GM12891 (cell line): ENCODE measurements at regions not wholly inside any gene's neighbourhood (a gene's known extent, or its start where the extent isn't known, plus 50 kb on each side); places are given as distances from the start of the nearest gene placed in this dataset.

Source experiments
- POLR2A ChIP-seq: IDR thresholded peaks from 2 replicates; pipeline ENCODE4 v1.6.1; 2011; ENCODE audit warnings: low read depth, low read length, control low read depth
- POLR2AphosphoS5 ChIP-seq: IDR thresholded peaks from 2 replicates; pipeline ENCODE4 v1.6.1; 2011; ENCODE audit warnings: low read depth, low read length, control low read depth
- SPI1 ChIP-seq: IDR thresholded peaks from 2 replicates; pipeline ENCODE4 v1.6.1; 2011; ENCODE audit warnings: low read depth, low read length, control low read depth

GRCh38 chr16:87240211-87241136, 76.7 kb downstream of the C16orf95 start:
- no peak for TF ChIP-seq POLR2A
- TF ChIP-seq POLR2AphosphoS5 = no peak
- TF ChIP-seq SPI1 = no peak
